ENCODE measurements at regions not wholly inside any gene's neighbourhood (a gene's known extent, or its start where the extent isn't known, plus 50 kb on each side); places are given as distances from the start of the nearest gene placed in this dataset.

DNA sequence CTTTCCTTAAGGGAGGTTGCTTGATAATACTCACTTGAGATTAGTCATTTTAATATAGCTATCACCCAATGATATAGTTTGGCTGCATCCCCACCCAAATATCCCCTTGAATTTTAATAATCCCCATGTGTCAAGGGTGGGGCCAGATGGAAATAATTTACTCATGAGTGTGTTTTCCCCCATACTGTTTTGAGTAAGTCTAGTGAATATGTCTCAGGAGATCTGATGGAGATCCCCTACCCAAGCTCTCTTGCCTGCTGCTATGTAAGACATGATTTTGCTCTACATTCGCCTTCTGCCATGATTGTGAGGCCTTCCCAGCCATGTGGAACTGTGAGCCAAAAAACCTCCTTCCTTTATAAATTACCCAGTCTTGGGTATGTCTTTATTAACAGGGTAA lies 539.7 kb upstream of the GRID2 start:
- TF ChIP-seq, protein P1, sequence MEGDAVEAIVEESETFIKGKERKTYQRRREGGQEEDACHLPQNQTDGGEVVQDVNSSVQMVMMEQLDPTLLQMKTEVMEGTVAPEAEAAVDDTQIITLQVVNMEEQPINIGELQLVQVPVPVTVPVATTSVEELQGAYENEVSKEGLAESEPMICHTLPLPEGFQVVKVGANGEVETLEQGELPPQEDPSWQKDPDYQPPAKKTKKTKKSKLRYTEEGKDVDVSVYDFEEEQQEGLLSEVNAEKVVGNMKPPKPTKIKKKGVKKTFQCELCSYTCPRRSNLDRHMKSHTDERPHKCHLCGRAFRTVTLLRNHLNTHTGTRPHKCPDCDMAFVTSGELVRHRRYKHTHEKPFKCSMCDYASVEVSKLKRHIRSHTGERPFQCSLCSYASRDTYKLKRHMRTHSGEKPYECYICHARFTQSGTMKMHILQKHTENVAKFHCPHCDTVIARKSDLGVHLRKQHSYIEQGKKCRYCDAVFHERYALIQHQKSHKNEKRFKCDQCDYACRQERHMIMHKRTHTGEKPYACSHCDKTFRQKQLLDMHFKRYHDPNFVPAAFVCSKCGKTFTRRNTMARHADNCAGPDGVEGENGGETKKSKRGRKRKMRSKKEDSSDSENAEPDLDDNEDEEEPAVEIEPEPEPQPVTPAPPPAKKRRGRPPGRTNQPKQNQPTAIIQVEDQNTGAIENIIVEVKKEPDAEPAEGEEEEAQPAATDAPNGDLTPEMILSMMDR (IDR thresholded peaks at IDR 0.05): no peak
- TF ChIP-seq POLR2AphosphoS5 (IDR thresholded peaks at IDR 0.05) (no peak), POLR2A (IDR thresholded peaks at IDR 0.05) (no peak), EP300 (IDR thresholded peaks at IDR 0.05) (no peak)
